ENCODE measurements at regions not wholly inside any gene's neighbourhood (a gene's known extent, or its start where the extent isn't known, plus 50 kb on each side); places are given as distances from the start of the nearest gene placed in this dataset.

GRCh38 chr2:9755008-9755407, 88.3 kb upstream of the TAF1B start:
- no peaks in the 10 kb centered on the region for H3K9me3 ChIP-seq
- 90% methylated on average over 11 of the region's 11 CpGs for WGBS, 2 donors
- intact Hi-C loops (cut with DNase I) = loop anchor here in 1 of 10 donors (5.0 kb wide), 1 partner anchor 123 kb away; the partner anchor contains the start of gene YWHAQ
- no peak overlapping the region for H3K27ac ChIP-seq
- ATAC-seq = no peak
- peaks cover 6 to 63% (median 42%) of the 10 kb centered on the region in 9 donors for H3K4me1 ChIP-seq
- H3K27me3 ChIP-seq = peaks cover 0 to 23% (median 0%) of the 10 kb centered on the region in 7 donors
- H3K4me3 ChIP-seq = no peak overlapping the region
- no peak for DNase-seq
- no peaks in the 10 kb centered on the region for H3K36me3 ChIP-seq
- TF ChIP-seq, protein P1, sequence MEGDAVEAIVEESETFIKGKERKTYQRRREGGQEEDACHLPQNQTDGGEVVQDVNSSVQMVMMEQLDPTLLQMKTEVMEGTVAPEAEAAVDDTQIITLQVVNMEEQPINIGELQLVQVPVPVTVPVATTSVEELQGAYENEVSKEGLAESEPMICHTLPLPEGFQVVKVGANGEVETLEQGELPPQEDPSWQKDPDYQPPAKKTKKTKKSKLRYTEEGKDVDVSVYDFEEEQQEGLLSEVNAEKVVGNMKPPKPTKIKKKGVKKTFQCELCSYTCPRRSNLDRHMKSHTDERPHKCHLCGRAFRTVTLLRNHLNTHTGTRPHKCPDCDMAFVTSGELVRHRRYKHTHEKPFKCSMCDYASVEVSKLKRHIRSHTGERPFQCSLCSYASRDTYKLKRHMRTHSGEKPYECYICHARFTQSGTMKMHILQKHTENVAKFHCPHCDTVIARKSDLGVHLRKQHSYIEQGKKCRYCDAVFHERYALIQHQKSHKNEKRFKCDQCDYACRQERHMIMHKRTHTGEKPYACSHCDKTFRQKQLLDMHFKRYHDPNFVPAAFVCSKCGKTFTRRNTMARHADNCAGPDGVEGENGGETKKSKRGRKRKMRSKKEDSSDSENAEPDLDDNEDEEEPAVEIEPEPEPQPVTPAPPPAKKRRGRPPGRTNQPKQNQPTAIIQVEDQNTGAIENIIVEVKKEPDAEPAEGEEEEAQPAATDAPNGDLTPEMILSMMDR (IDR thresholded peaks at IDR 0.05) = no peak

DNA sequence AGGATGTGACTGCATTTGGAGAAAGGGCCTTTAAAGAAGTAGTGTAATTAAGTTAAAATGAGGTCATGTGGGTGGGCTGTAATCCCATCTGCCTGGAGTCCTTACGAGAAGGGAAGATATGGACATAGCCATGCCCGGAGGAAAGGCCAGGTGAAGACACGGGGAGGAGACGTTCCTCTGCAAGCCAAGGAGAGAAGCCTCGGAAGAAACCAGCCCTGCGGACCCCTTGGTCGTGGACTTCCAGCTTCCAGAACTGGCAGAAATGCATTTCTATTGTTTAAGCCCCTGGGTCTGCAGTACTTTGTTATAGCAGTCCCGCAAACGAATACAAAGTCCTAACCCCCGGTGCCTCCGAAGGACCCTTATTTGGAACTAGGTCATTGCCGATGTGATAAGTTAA, 87.6 kb upstream of the TAF1B start:
- TF ChIP-seq, protein P1 (IDR thresholded peaks at IDR 0.05) = no peak
- ATAC-seq (no peak), DNase-seq (no peak)
- intact Hi-C loops (cut with DNase I) = loop anchor here in 1 of 10 donors (5.0 kb wide), 1 partner anchor 123 kb away; the partner anchor contains the start of gene YWHAQ
- Histone ChIP-seq H3K36me3 (no peaks in the 10 kb centered on the region), H3K4me1 (peaks cover 6 to 68% (median 47%) of the 10 kb centered on the region in 9 donors), H3K27ac (no peak overlapping the region), H3K4me3 (no peak overlapping the region), H3K27me3 (peaks cover 0 to 23% (median 0%) of the 10 kb centered on the region in 7 donors), H3K9me3 (no peaks in the 10 kb centered on the region)
- WGBS, 2 donors = 93 to 97% methylated on average over 12 of the region's 12 CpGs

DNA sequence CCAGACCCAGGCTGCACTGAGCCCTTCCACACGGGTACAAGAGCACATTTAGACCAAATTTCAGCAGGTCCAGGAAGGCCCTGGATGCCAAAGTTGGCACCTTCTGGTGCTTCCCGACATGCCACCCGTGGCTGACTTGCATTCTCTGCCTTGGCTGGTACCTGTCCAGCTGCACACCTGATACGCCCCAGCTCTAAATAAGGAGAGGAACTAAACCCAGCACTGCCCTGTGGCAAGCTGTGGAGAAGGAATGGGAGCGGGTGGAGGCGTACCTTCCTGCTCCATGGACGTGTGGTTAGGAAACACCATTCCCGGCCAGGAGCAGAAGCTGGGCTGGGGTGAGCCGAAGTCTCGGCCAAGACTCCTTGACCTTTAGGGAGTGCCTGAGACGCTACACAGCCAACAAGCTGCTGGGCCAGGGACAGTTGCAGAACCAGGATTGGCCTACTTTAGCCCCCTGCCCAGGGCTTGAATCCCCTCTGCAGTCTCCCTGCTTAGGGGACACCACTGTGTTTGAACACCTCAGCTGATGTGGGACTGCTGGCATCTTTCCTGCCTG, 86.5 kb upstream of the TAF1B start:
- 82 to 86% methylated on average over 11 of the region's 11 CpGs for WGBS, 2 donors
- TF ChIP-seq, protein P1 (IDR thresholded peaks at IDR 0.05) = no peak
- H3K36me3 ChIP-seq = no peaks in the 10 kb centered on the region
- intact Hi-C loops (cut with DNase I) = loop anchor here in 1 of 10 donors (5.0 kb wide), 1 partner anchor 124 kb away; the partner anchor contains the start of gene YWHAQ
- peak overlapping the region in 6 of 10 donors; percentile 69 to 92 (median 82) for H3K27ac ChIP-seq
- ATAC-seq (peak in 1 of 8 donors; percentile 8), DNase-seq (no peak)
- H3K4me1 ChIP-seq = peaks cover 7 to 72% (median 50%) of the 10 kb centered on the region in 9 donors
- no peaks in the 10 kb centered on the region for H3K9me3 ChIP-seq
- H3K4me3 ChIP-seq = no peak overlapping the region
- peaks cover 0 to 23% (median 0%) of the 10 kb centered on the region in 7 donors for H3K27me3 ChIP-seq

DNA sequence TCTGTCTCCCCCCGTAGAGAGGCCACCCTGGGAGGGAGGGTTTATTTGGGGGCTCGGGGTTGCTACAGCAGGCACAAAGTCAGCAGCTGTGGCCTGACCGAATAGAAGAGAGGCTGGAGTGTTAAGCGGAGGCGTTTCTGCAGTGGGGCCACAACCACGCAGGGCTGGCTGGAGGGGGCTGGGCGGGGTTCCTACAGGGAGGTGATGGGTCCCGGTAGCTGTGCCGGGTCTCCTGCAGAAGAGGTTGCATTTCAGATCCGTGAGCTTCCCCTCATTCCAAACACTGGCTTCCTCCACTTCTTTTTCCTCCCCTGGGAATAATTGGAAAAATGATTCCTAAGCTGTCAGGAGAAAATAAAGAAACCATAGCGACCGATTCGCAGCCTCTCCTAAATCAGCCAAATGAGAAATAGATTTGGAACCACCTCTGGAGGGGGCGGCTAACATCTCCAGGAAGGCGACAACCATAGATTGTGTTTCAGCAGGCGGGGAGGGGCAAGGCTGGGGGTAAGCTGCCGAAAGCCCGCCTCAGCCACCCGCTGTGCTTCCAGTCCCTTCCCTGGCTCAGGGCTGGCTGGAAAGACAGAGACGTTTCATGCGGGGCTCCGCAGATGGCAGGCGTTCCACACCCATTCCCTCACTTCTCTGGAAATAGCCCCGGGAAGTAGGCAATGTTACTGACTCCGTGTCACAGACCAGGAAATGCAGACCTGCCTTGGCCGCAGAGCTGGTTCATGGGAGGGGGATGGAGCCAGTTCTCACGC, 85.6 kb upstream of the TAF1B start:
- WGBS, 2 donors = 5 to 6% methylated on average over 27 of the region's 27 CpGs
- H3K27ac ChIP-seq = peak overlapping the region; percentile 1 to 92 (median 70)
- peak; percentile 55 to 88 (median 80) for ATAC-seq
- intact Hi-C loops (cut with DNase I) = loop anchor here in 2 of 10 donors (2.0 to 5.0 kb wide), 2 partner anchors 19 to 125 kb away; partner anchors contain the start of gene YWHAQ (in 1 of the 2)
- H3K9me3 ChIP-seq = no peaks in the 10 kb centered on the region
- peaks cover 10 to 76% (median 58%) of the 10 kb centered on the region in 9 donors for H3K4me1 ChIP-seq
- peak overlapping the region; percentile 4 to 48 (median 34) for H3K4me3 ChIP-seq
- no peaks in the 10 kb centered on the region for H3K36me3 ChIP-seq
- peak in 1 of 2 donors; percentile 76 for DNase-seq
- TF ChIP-seq, protein P1 (IDR thresholded peaks at IDR 0.05) = no peak
- H3K27me3 ChIP-seq = peaks cover 0 to 23% (median 0%) of the 10 kb centered on the region in 7 donors
